ENCODE measurements at regions not wholly inside any gene's neighbourhood (a gene's known extent, or its start where the extent isn't known, plus 50 kb on each side); places are given as distances from the start of the nearest gene placed in this dataset.

GRCh38 chr10:61120805-61121204, 176.8 kb upstream of the RHOBTB1 start:
- DNase-seq (ENCODE audit: low read depth), result no peak
- TF ChIP-seq CTCF (conservative IDR thresholded peaks at IDR 0.05; ENCODE audit: low read depth, low read length), result no peak
- no peak overlapping the region for H3K4me3 ChIP-seq (ENCODE audit: low read depth, low read length)

GRCh38 chr10:61119573-61119972, 175.6 kb upstream of the RHOBTB1 start:
- DNase-seq (ENCODE audit: low read depth), result no peak
- no peak for TF ChIP-seq CTCF (conservative IDR thresholded peaks at IDR 0.05; ENCODE audit: low read depth, low read length)
- no peak overlapping the region for H3K4me3 ChIP-seq (ENCODE audit: low read depth, low read length)

GRCh38 chr10:61115897-61116296, 171.9 kb upstream of the RHOBTB1 start:
- DNase-seq (ENCODE audit: low read depth), result no peak
- H3K4me3 ChIP-seq (ENCODE audit: low read depth, low read length), result no peak overlapping the region
- TF ChIP-seq CTCF (conservative IDR thresholded peaks at IDR 0.05; ENCODE audit: low read depth, low read length), result no peak

- DNase-seq (ENCODE audit: low read depth), result no peak
- H3K4me3 ChIP-seq (ENCODE audit: low read depth, low read length), result no peak overlapping the region
- TF ChIP-seq CTCF (conservative IDR thresholded peaks at IDR 0.05; ENCODE audit: low read depth, low read length), result no peak
These were observed 168.8 kb upstream of the RHOBTB1 start for GRCh38 chr10:61112771-61113170.

GRCh38 chr10:61110936-61111335, 167.0 kb upstream of the RHOBTB1 start:
- no peak overlapping the region for H3K4me3 ChIP-seq (ENCODE audit: low read depth, low read length)
- no peak for TF ChIP-seq CTCF (conservative IDR thresholded peaks at IDR 0.05; ENCODE audit: low read depth, low read length)
- no peak for DNase-seq (ENCODE audit: low read depth)

- H3K4me3 ChIP-seq (ENCODE audit: low read depth, low read length), result no peak overlapping the region
- DNase-seq (ENCODE audit: low read depth), result no peak
- no peak for TF ChIP-seq CTCF (conservative IDR thresholded peaks at IDR 0.05; ENCODE audit: low read depth, low read length)
These were observed 166.3 kb upstream of the RHOBTB1 start for GRCh38 chr10:61110188-61110844.

GRCh38 chr10:61108915-61109314, 164.9 kb upstream of the RHOBTB1 start:
- H3K4me3 ChIP-seq (ENCODE audit: low read depth, low read length), result no peak overlapping the region
- TF ChIP-seq CTCF (conservative IDR thresholded peaks at IDR 0.05; ENCODE audit: low read depth, low read length), result no peak
- no peak for DNase-seq (ENCODE audit: low read depth)
